C4-2B (cell line): ENCODE measurements at regions not wholly inside any gene's neighbourhood (a gene's known extent, or its start where the extent isn't known, plus 50 kb on each side); places are given as distances from the start of the nearest gene placed in this dataset.

Source experiments
- CTCF ChIP-seq: fragments of 450-650 bp; conservative IDR thresholded peaks from 2 replicates; pipeline ENCODE4 v1.5.1; 2017; ENCODE audit warnings: mild to moderate bottlenecking
- ZFX ChIP-seq: fragments of 450-650 bp; IDR thresholded peaks from 2 replicates; pipeline ENCODE4 v1.6.1; 2017

- TF ChIP-seq CTCF (no peak), ZFX (no peak)
Observed at GRCh38 chr7:13454916-13455592, 534.4 kb downstream of the ETV1 start.
